Left ventricle myocardium superior (tissue), 1 donor: ENCODE measurements at regions not wholly inside any gene's neighbourhood (a gene's known extent, or its start where the extent isn't known, plus 50 kb on each side); places are given as distances from the start of the nearest gene placed in this dataset.
"Not testable (repeated sequence)": the region's sequence is repeated elsewhere in the genome, so short reads cannot be mapped to it uniquely, and the experiment has no call there.

Experiments
- ATAC-seq: fragments of 200-7000 bp; cut with Tn5 transposase; one replicate; pipeline ENCODE4 v1.9.1; 2020; ENCODE audit warnings: mild to moderate bottlenecking, moderate library complexity
- DNase-seq: peaks from one replicate; pipeline ENCODE4 v3.0.0-alpha.2; 2020
- intact Hi-C: fragments of 100-400 bp; cut with micrococcal nuclease; formaldehyde crosslinking; loops from one replicate; pipeline ENCODE4 v1.11.0; 2022
- donor health status: DM: no; HTN: yes; CAD: no; lungs with severe emphysema.

DNA sequence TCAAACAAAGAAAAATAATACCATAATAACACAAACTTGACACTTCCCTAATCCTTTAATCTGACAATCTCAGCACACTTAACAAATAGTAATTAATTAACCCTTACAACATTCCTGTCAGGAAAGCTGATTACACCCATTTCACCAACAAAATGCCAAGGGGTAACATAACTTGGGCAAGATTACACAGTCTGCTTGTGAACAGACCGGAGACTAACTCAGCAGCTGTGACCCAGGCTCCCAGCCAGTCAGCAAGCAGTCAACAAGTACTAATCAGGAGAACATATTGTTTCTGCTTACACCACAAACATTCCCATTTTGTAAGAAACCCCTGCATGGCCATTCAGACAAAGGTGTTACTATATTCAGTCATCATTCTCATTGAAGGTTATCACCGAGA is 592.5 kb upstream of the FLRT2 start:
- DNase-seq: peak; percentile 30
- intact Hi-C loops: no loop called here
- no peak for ATAC-seq

DNA sequence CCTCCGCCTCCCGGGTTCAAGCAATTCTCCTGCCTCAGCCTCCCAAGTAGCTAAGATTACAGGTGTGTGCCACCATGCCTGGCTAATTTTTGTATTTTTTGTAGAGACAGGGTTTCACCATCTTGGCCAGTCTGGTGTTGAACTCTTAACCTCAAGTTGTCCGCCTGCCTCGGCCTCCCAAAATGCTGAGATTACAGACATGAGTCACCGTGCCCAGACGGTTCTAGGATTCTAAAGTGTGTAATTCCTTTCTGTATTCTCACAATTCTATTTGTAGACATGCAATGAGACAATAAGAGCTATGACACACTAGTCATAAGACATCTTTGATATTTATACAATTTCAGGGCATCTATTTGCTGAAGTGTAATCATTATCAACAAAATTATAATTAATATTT is 585.0 kb upstream of the FLRT2 start:
- ATAC-seq, DNase-seq, intact Hi-C loops: not testable (repeated sequence)

DNA sequence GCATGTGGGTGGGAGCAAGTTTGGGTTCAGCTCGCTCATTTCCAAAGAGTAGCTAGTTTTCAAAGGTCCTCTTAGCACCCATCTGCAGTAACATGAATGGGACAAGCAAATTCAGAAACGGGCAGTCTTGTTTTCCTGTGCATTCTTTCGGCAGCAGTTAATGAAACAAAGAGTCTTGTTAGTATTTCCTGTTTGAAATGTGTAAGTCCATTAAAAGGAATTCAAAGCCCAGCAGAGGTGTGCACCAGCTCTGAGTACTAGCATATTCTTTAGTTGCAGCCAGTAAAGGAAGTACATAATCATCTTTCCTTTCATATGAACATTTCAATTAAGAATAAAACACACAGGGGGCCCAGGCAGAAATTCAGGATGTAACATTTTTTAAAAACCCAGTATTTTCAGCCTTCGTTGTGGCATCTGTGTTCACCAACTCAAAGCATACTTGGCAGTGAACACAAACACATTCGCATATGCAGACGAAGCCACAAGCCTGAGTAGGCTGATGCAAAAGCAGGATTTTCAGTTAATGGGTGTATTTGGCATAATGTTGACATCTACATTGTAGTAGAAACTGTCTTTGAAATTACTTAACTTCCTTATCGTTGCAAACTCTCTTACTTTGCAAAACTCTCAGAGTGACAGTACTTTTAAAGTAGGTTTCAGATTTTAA is 570.0 kb upstream of the FLRT2 start:
- ATAC-seq (no peak), DNase-seq (no peak)
- intact Hi-C loops: no loop called here

DNA sequence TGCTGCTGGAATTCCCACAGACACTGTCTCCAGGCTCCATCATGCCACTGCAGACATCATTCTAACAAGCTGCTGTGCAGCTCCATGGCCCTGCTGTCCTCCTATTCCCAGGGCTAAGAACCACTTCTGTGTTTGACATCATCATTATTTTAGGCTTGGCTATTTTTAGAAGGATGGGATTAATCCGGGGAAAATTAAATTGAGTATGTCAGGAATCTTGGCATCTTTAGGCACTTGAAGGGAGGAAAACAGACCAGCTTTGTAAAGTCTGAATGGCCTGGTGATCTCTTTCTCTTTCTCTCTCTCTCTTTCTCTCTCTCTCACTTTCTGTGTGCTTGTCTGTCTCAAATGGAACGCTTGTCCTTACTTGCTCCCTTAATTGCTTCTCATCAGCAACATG is 568.3 kb upstream of the FLRT2 start:
- peak; percentile 97 for ATAC-seq
- intact Hi-C loops: no loop called here
- DNase-seq: no peak

DNA sequence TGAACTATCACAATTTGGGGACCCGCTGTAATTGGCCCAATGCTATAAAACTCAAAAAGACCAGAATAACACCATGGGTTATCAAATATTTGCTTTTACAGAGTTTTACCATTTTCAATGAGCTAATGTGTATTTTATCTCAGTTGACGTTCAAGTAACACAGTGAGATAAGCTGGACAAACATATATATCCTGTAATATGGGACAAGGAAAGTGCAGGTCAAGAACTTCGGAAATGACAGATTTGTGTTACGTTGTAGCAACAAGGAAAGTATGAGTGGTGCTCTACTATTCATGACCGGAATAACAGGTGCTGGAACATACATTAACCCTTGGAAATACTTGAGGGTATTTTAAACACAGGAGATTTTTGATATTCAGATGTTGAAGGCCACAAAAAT is 566.4 kb upstream of the FLRT2 start:
- intact Hi-C loops: no loop called here
- DNase-seq (no peak), ATAC-seq (no peak)

DNA sequence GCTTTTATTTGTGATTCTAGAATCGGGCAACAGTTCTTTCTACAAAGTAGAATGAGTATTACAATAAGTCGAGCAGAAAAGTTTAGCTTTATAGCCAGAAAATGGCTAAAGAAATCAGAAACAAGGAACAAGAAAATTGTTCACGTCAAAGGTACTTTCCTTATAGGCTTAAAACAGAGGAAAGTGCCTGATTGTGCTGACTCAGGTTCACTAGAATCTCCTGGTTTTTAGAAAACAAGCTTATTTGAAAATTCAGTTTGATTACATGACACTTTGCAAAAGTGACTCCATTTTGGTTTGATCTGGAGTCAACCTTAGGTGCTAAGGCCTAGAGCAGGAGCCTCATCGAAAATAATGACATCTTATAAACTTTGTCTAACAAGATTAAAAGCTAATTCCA is 564.7 kb upstream of the FLRT2 start:
- intact Hi-C loops: no loop called here
- DNase-seq (no peak), ATAC-seq (no peak)

DNA sequence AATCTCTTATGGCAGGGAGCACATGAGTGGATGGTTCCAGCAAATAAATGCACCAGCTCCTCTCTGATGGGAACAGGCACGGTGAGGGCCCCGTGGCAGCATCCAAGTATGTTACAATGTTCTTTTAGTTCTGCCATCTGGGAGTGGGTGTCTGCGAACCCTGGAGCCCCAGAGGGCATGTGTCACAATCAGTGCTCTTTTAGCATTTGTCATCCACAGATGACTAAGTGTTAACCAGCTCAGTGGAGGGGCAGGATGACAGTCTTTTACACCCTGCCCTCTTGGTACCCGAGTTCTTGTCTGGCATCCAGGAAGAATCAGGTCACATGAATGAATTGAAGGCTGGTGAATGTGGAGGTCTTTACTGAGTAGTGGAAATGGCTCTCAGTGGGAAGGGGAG is 560.4 kb upstream of the FLRT2 start:
- ATAC-seq: no peak
- intact Hi-C loops: no loop called here
- no peak for DNase-seq

DNA sequence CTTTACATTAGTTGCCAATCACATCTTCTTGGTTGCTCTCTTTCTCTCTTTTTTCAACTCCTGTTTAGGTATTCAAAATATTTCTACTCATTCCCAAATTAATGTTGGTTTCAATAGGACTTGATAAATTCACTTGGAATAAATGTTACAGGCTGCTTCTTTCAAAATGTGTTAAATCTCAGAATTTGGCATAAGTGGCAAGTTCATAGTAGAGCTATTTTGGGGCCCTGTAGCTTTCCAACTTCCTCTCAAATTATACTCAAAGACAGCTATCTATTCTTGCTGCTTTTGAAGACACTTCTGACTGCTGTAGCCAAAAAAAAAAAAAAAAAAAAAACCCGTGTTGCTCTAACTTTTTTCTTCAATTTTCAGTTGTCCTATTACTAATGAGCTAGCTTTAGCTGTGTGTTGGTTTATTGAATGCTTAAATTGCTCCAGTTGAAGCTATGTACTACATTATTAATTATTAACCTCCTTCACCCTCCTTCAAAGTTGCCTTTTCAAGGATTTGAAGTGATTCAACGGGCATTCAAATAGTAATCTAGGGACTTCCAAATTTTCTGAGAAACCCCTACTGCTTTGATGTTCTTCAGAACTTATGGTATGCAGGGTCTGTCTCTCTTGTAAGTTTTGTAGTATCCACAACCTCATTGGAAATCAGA is 554.6 kb upstream of the FLRT2 start:
- intact Hi-C loops: no loop called here
- DNase-seq: no peak
- ATAC-seq: no peak

DNA sequence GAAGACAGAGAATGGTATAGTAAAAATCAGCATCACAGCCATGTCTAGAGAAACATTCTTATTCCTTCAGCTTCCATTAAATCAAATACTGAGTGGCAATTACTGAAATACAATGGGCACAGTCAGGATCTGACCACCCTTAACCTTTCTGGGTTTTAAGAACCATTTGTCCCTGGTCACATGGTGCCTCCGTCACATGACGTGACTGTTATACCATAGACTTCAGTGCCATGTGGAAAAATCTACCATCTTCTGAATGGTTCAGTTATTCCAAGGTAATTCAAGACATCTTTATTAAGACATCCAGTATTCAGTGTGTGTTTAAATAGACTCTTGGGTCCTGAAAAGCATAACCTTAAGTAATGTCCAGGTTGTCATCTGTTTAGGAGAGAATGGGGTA is 553.1 kb upstream of the FLRT2 start:
- ATAC-seq: no peak
- DNase-seq: no peak
- intact Hi-C loops: no loop called here

DNA sequence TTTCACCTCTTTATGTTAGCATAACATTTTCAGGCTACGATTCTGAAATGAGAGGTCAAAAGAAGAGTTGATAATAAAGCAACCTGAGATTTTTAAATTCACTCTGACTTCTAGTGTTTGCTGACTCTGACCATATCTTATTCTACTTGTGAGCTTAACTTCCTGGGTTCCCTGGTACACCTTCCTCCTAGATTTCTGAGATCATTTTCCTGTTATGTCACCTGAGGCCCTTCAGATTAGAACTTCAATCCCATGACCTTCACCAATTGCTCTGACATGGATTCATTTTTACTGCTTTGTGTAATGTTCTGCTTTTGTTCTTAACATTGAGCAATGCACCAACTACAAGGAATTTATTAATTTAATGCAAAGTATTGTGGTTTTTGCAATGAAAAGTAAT is 542.9 kb upstream of the FLRT2 start:
- no peak for ATAC-seq
- DNase-seq: no peak
- intact Hi-C loops: no loop called here

DNA sequence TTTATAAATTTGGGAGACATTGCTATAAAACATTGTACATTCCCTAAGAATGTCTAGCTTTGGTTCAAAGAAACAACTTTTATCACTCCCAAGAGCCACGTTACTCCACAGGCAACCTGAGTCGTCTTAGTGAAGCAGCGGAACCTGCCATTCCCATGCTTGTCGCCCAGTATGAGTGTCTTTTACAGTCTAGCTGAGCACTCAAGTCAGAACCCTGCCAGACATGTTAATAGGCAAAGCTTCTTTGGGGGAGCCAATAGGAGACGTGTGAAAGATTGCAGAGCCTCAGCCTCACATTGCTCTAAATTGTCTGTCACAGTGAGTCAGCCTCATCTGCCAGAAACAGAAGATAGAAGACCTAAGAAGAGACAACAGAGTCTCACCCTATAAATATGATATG is 541.6 kb upstream of the FLRT2 start:
- intact Hi-C loops: no loop called here
- DNase-seq: no peak
- ATAC-seq: no peak

DNA sequence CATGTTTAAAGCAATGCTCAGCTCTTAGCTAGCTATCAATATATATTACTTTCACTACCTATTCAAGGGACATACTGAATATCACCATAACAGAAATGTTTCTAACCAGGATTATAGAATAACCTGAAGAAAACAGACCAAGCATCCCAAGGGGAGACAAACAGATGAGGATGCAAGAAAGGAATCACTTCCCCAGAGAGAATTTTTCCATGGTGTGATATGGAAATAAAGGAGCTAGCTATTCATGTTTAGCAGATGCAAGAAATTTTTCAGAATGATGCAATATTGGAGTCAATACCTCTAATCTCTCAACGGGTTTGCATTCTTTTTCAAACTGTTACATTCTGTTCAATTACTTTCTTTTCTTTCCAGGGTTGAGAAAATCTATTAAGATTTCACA is 538.9 kb upstream of the FLRT2 start:
- ATAC-seq: no peak
- intact Hi-C loops: no loop called here
- no peak for DNase-seq

DNA sequence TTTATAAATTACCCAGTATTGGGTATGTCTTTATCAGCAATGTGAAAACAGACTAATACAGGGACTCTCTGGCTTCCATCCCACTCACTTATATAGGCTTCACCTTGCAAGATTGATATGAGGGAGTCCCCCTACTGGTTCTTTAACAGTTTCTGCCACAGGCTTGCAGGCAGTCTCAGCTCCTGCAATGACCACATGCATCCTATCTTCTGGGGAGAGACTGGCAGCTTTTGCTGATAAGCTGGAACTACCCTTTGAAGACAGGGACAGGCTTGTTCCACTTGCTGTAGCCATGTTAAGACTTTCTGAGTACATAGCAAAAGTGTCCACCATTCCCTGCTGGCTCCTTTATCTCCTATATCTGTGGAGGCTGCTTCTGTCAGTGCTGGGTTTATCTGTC is 531.7 kb upstream of the FLRT2 start:
- ATAC-seq (no peak), DNase-seq (no peak)
- intact Hi-C loops: no loop called here

DNA sequence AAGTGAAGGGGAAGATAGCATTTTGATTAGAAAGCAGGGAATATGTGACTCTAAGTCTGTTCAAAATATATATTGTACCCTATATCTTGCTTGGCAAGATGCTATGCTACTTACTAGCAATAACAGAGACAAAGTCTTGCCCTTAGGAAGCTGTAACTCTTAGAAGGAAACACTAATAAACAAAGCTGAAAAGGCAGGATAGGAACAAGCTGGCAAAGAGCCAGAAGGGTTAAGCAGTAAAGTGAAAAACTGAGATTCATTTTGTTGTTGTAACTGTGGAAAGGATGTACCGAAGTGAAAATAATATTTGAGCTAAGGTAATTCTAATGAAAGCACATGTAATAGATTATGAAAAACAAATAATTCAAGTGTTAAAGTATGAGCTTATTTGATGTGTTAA is 527.1 kb upstream of the FLRT2 start:
- no peak for ATAC-seq
- intact Hi-C loops: no loop called here
- no peak for DNase-seq

DNA sequence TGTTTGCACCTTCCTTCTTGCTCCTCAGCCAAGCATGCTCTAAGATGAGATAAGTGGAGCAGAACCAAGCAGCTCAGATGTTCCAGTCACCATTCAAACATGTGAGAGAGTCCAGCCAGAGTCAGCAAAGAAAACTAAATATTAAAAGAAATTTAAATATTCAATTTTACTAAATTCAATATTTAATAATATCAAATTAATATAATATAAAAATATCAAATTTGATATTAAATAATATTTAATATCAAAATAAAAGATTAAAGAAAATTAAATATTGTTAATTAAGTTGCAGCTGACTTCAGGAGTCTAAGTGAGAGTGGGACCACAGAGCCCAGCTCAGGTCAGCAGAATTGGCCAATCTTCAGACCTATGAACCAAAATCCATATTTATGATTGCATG is 526.1 kb upstream of the FLRT2 start:
- ATAC-seq (no peak), DNase-seq (no peak)
- intact Hi-C loops: no loop called here

DNA sequence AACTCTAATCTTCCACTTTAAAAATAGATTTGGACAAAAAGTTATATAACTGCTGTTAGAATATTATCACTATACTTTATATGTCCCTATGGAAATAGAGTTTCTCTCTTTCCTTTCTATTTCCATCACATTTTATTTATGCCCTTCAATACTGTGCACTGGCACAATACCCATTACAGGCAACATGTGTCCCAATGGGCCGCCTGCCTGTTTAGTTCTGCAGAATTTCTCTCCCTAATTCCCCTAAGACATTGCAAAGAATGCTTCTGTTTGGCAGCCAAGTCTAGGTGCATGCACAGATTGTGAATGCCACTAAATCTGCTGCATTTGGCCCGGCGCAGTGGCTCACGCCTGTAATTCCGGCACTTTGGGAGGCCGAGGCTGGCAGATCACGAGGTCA is 520.4 kb upstream of the FLRT2 start:
- intact Hi-C loops: no loop called here
- no peak for ATAC-seq
- DNase-seq: no peak

DNA sequence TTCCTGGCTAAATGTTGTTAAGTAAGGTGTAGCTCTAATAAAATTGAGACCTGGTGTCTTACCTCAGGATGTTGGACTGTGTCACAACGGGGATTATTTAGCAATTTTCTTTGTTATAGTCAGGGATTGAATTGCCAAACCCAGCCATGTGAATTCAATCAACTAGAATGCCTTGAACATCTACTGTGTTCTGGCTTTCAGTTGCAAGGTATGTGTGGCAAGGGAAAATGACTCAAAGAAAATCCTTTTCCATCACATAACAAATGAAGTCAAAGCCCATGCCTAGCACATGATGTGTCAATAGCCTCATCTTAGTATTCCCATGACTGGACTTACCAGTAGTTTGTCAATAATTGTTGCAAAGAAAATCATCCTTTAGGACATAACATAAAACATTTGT is 519.8 kb upstream of the FLRT2 start:
- DNase-seq: no peak
- intact Hi-C loops: no loop called here
- ATAC-seq: no peak

DNA sequence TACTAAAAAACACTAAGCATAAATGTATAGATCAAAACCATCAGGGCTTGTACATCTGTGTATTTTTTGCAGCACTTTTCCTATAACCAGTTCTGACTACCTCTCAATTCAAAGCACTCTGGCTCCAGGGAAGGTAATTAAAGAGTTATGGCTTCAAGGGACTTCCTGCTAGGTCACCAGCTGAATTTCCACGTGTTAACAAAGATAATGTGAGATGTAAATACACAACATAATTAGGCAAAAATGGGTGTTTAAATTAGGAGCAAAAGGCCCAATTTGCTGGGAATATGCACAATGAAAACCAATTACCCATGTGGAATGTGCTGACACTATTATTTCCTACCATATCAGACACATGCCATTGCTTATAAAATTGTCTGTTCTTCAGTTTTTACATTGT is 513.4 kb upstream of the FLRT2 start:
- ATAC-seq (no peak), DNase-seq (no peak)
- intact Hi-C loops: no loop called here

DNA sequence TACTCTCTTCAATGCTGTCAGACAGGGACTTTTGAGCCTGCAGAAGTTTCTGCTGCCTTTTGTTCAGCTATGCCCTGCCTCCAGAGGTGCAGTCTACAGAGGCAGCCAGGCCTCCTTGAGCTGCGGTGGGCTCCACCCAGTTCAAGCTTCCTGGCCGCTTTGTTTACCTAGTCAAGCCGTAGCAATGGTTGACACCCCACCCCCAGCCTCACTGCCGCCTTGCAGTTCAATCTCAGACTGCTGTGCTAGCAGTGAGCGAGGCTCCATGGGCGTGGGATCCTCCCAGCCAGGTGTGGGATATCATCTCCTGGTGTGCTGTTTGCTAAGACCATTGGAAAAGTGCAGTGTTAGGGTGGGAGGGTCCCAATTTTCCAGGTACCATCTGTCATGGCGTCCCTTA is 506.1 kb upstream of the FLRT2 start:
- ATAC-seq, intact Hi-C loops, DNase-seq: not testable (repeated sequence)

DNA sequence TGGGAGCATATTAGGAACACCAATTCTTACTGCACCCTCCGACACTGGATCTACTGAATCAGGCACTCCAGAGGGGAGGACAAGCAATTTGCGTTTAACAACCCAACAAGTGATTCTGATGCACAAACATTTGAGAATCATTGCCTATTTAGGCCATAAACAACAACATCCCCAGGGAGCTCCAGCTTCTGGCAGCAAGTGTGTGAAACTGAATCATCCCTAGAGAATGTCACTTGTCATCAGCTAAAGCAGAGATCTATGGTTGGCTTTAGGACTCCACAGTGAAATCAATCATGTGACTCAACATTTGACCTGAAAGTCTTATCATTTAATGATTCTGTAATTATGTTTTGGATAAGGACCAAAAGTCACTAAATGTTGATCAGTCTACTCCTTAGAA is 505.0 kb upstream of the FLRT2 start:
- no peak for DNase-seq
- no peak for ATAC-seq
- intact Hi-C loops: no loop called here

DNA sequence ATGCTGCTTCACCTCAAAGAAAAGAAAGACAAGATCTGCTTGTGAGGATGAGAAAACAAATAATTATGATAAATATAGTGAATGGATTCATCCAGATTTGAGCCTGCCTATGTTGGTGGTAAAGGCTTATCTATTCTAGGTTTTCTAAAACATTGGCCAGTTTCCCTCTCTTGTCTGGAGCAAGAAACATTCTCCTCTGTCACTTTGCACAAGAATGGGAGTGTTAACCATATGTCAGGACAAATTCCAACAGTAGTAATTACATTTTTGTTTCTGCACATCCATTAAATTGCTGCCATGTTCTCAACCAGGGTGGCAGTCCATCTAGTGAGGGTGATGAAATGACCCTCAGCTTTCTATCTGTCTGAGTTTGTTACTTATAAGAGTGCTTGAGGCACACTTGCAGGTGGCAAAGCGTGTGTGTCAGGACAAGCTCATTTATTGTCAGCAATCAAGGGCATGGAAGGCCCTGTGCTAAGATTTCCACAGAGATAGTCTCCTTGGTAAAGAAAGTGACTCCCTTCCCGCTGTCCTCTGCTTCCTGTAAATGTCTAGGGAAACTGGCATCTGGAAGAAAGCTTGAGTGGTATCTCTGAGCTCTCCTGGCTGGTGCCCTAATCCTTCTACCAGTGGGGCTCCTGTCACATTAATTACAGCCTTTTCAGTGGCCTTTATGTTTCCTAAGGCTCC is 502.1 kb upstream of the FLRT2 start:
- intact Hi-C loops: no loop called here
- DNase-seq: no peak
- no peak for ATAC-seq
